ENCODE measurements at regions not wholly inside any gene's neighbourhood (a gene's known extent, or its start where the extent isn't known, plus 50 kb on each side); places are given as distances from the start of the nearest gene placed in this dataset.
A peak's percentile ranks its signal among the peaks of the same experiment; 100 is the strongest.
"Not testable (repeated sequence)": the region's sequence is repeated elsewhere in the genome, so short reads cannot be mapped to it uniquely, and the experiment has no call there.

- no peak for DNase-seq (ENCODE audit: low read depth)
Measured at GRCh38 chr1:170376801-170377385, 155.1 kb upstream of the GORAB start.

- DNase-seq (ENCODE audit: low read depth): no peak
Measured at GRCh38 chr1:170377440-170377839, 154.5 kb upstream of the GORAB start.

GRCh38 chr1:170377896-170378634 is 153.9 kb upstream of the GORAB start:
- DNase-seq (ENCODE audit: low read depth): no peak

GRCh38 chr1:170385750-170386149 is 146.2 kb upstream of the GORAB start:
- no peak for DNase-seq (ENCODE audit: low read depth)

- DNase-seq (ENCODE audit: low read depth): no peak
Measured at GRCh38 chr1:170388489-170388888, 143.5 kb upstream of the GORAB start.

GRCh38 chr1:170395149-170395548 is 136.8 kb upstream of the GORAB start:
- DNase-seq (ENCODE audit: low read depth): peak; percentile 4

- DNase-seq (ENCODE audit: low read depth): no peak
Measured at GRCh38 chr1:170397061-170397460, 134.9 kb upstream of the GORAB start.

GRCh38 chr1:170402476-170403311 is 129.3 kb upstream of the GORAB start:
- DNase-seq (ENCODE audit: low read depth): no peak

- no peak for DNase-seq (ENCODE audit: low read depth)
Measured at GRCh38 chr1:170407138-170407537, 124.8 kb upstream of the GORAB start.

- DNase-seq (ENCODE audit: low read depth): no peak
Measured at GRCh38 chr1:170407581-170407980, 124.4 kb upstream of the GORAB start.

GRCh38 chr1:170410401-170411166 is 121.4 kb upstream of the GORAB start:
- DNase-seq (ENCODE audit: low read depth): peak; percentile 30

GRCh38 chr1:170414989-170415709 is 116.8 kb upstream of the GORAB start:
- DNase-seq (ENCODE audit: low read depth): no peak

GRCh38 chr1:170415710-170416372 is 116.1 kb upstream of the GORAB start:
- no peak for DNase-seq (ENCODE audit: low read depth)

GRCh38 chr1:170424346-170424745 is 107.6 kb upstream of the GORAB start:
- no peak for DNase-seq (ENCODE audit: low read depth)

GRCh38 chr1:170426596-170426995 is 105.4 kb upstream of the GORAB start:
- DNase-seq (ENCODE audit: low read depth): no peak

- not testable (repeated sequence) for DNase-seq (ENCODE audit: low read depth)
Measured at GRCh38 chr1:170427002-170427401, 105.0 kb upstream of the GORAB start.

GRCh38 chr1:170436928-170437327 is 95.0 kb upstream of the GORAB start:
- DNase-seq (ENCODE audit: low read depth): no peak

- DNase-seq (ENCODE audit: low read depth): peak; percentile 64
Measured at GRCh38 chr1:170445096-170445495, 86.9 kb upstream of the GORAB start.

- no peak for DNase-seq (ENCODE audit: low read depth)
Measured at GRCh38 chr1:170448661-170449158, 83.3 kb upstream of the GORAB start.

GRCh38 chr1:170457325-170458050 is 74.5 kb upstream of the GORAB start:
- not testable (repeated sequence) for DNase-seq (ENCODE audit: low read depth)

Measured in Daoy (cell line).